Dedifferentiated amniotic fluid mesenchymal stem cell (primary cell): ENCODE measurements at regions not wholly inside any gene's neighbourhood (a gene's known extent, or its start where the extent isn't known, plus 50 kb on each side); places are given as distances from the start of the nearest gene placed in this dataset.

ENCODE experiments used
- DNase-seq: peaks from one replicate; pipeline ENCODE4 v3.0.0-alpha.2; 2016; ENCODE audit errors: extremely low spot score

- no peak for DNase-seq
These were observed 366.9 kb downstream of the EPHA4 start for GRCh38 chr2:221205103-221205673.

- DNase-seq, result no peak
These were observed 361.4 kb downstream of the EPHA4 start for GRCh38 chr2:221210686-221211085.

- DNase-seq, result no peak
These were observed 360.5 kb downstream of the EPHA4 start for GRCh38 chr2:221211653-221212052.

- no peak for DNase-seq
These were observed 360.0 kb downstream of the EPHA4 start for GRCh38 chr2:221212105-221212504.

- DNase-seq, result no peak
These were observed 356.6 kb downstream of the EPHA4 start for GRCh38 chr2:221215487-221215886.

- no peak for DNase-seq
These were observed 355.5 kb downstream of the EPHA4 start for GRCh38 chr2:221216636-221217035.

- no peak for DNase-seq
These were observed 346.4 kb downstream of the EPHA4 start for GRCh38 chr2:221225752-221226151.

- no peak for DNase-seq
These were observed 343.8 kb downstream of the EPHA4 start for GRCh38 chr2:221228214-221228769.

- no peak for DNase-seq
These were observed 343.0 kb downstream of the EPHA4 start for GRCh38 chr2:221229099-221229498.

- DNase-seq, result no peak
These were observed 340.6 kb downstream of the EPHA4 start for GRCh38 chr2:221231511-221231910.

GRCh38 chr2:221235941-221236340 is 336.2 kb downstream of the EPHA4 start:
- DNase-seq, result no peak

GRCh38 chr2:221241072-221241471 is 331.0 kb downstream of the EPHA4 start:
- DNase-seq, result no peak

- no peak for DNase-seq
These were observed 328.3 kb downstream of the EPHA4 start for GRCh38 chr2:221243771-221244170.

GRCh38 chr2:221245045-221245444 is 327.1 kb downstream of the EPHA4 start:
- DNase-seq, result no peak

GRCh38 chr2:221245772-221246171 is 326.3 kb downstream of the EPHA4 start:
- DNase-seq, result no peak

- no peak for DNase-seq
These were observed 317.8 kb downstream of the EPHA4 start for GRCh38 chr2:221254299-221254698.

GRCh38 chr2:221255862-221256261 is 316.2 kb downstream of the EPHA4 start:
- DNase-seq, result no peak

- DNase-seq, result no peak
These were observed 313.6 kb downstream of the EPHA4 start for GRCh38 chr2:221258464-221258863.

- DNase-seq, result no peak
These were observed 309.5 kb downstream of the EPHA4 start for GRCh38 chr2:221262651-221263050.

- DNase-seq, result no peak
These were observed 308.5 kb downstream of the EPHA4 start for GRCh38 chr2:221263573-221263972.

- DNase-seq, result no peak
These were observed 307.8 kb downstream of the EPHA4 start for GRCh38 chr2:221264318-221264717.

GRCh38 chr2:221267773-221268425 is 304.2 kb downstream of the EPHA4 start:
- no peak for DNase-seq

- no peak for DNase-seq
These were observed 303.5 kb downstream of the EPHA4 start for GRCh38 chr2:221268631-221269030.

GRCh38 chr2:221270806-221271205 is 301.3 kb downstream of the EPHA4 start:
- DNase-seq, result no peak
